Heart left ventricle (tissue), 16 donors: ENCODE measurements at regions not wholly inside any gene's neighbourhood (a gene's known extent, or its start where the extent isn't known, plus 50 kb on each side); places are given as distances from the start of the nearest gene placed in this dataset.
"Not testable (repeated sequence)": the region's sequence is repeated elsewhere in the genome, so short reads cannot be mapped to it uniquely, and the experiment has no call there.

Experiments
- ATAC-seq, 4 donors: fragments of 200-7000 bp; cut with Tn5 transposase; one replicate each; pipeline ENCODE4 v1.9.1; 2020 to 2022; ENCODE audit warnings: moderate library complexity in 4 of 4, mild to moderate bottlenecking in 3 of 4, moderate number of reproducible peaks in 1 of 4
- DNase-seq, 5 donors: peaks; one replicate each; pipeline ENCODE4 v3.0.0-alpha.2; 2020
- H3K27ac ChIP-seq, 12 donors: fragments of 200-600 bp; sonication (generic) in 4 of 12; one replicate each; pipeline versions ENCODE4 v1.5.0 to v1.8.0; 2016 to 2022; ENCODE audit warnings: mild to moderate bottlenecking in 2 of 12
- H3K27me3 ChIP-seq, 9 donors: fragments of 200-600 bp; sonication (generic) in 2 of 9; one replicate each; pipeline versions ENCODE4 v1.5.1 to v1.8.0; 2016 to 2022; ENCODE audit warnings: mild to moderate bottlenecking in 3 of 9
- H3K36me3 ChIP-seq, 9 donors: fragments of 200-600 bp; sonication (generic) in 2 of 9; one replicate each; pipeline versions ENCODE4 v1.5.0 to v1.8.0; 2018 to 2022; ENCODE audit warnings: mild to moderate bottlenecking in 2 of 9
- H3K4me1 ChIP-seq, 12 donors: fragments of 200-600 bp; sonication (generic) in 4 of 12; one replicate each; pipeline versions ENCODE4 v1.5.0 to v1.8.0; 2016 to 2022; ENCODE audit warnings: mild to moderate bottlenecking in 3 of 12
- H3K4me3 ChIP-seq, 12 donors: fragments of 200-600 bp; sonication (generic) in 4 of 12; one replicate each; pipeline versions ENCODE4 v1.5.0 to v1.8.0; 2017 to 2022; ENCODE audit warnings: mild to moderate bottlenecking in 9 of 12, moderate library complexity in 4 of 12
- H3K9me3 ChIP-seq, 12 donors: fragments of 200-600 bp; sonication (generic) in 4 of 12; one replicate each; pipeline versions ENCODE4 v1.5.0 to v1.8.0; 2016 to 2022; ENCODE audit warnings: mild to moderate bottlenecking in 1 of 12
- POLR2A ChIP-seq, 2 donors: fragments of 450-650 bp; IDR thresholded peaks; one replicate each; pipeline ENCODE4 v1.6.1; 2017; ENCODE audit warnings: antibody characterized with exemption in 2 of 2, mild to moderate bottlenecking in 2 of 2, moderate library complexity in 2 of 2
- WGBS, 4 donors: extraction: QIAGEN DNeasy Blood & Tissue Kit in 2 of 4; methylation state at CpG; one replicate each; pipeline versions ENCODE4 v1.1.5 to v1.1.7; 2013 to 2018; 5-methylcytosine and 5-hydroxymethylcytosine counted together
- intact Hi-C, 10 donors: fragments of 100-400 bp; cut with DNase I; formaldehyde crosslinking; loops; one replicate each; pipeline versions ENCODE4 v1.11.1 to v1.14.2; 2022
- TF ChIP-seq, protein P1 (sequence below), 12 donors: fragments of 200-600 bp; sonication (generic) in 4 of 12; IDR thresholded peaks; one replicate each; pipeline versions ENCODE4 v1.5.0 to v1.8.0; 2018 to 2022; ENCODE audit warnings: antibody characterized with exemption in 12 of 12, mild to moderate bottlenecking in 5 of 12
- donor health status: ischemic (EF 13 %, LVEDD 7.1; RV severe dilation, severe dysfunction).
- donor health status: healthy with polysubstance abuse.
- donor health status: DM: no; HTN: yes; CAD: no.
- donor health status: DM: no; HTN: no; CAD: no.
- donor health status: ischemic (EF 25% LVEDD 6.9; RV normal size, moderate dysfunction).
- donor health status: ischemic (EF 25% LVEDD 5.7; RV mildly dilated, moderate dysfunction).
- donor health status: healthy.
- donor health status: DM: yes; HTN: yes; CAD: no.
- donor health status: ischemic (EF 35%, LVEDD 5.7; RV mildly dilated, moderate dysfunction).
- donor health status: nonischemic (EF 11% LVEDD 7.7; RV severe dilation, severe dysfunction).
- donor health status: DM: yes; HTN: yes; CAD: no.
- donor health status: PGD.
- donor health status: ischemic (EF 29% LVEDD 5.4; RV normal size, mild dysfunction).
- donor health status: nonischemic (EF 23%, LVEDD 6.1; RV moderate dilation, normal function).

GRCh38 chr4:67412153-67412712 lies 133.1 kb downstream of the CENPC start:
- H3K4me3 ChIP-seq, H3K27ac ChIP-seq, H3K4me1 ChIP-seq, H3K27me3 ChIP-seq, DNase-seq, H3K36me3 ChIP-seq, intact Hi-C loops, ATAC-seq: not testable (repeated sequence)
- H3K9me3 ChIP-seq, result peaks cover 0 to 13% (median 1%) of the 10 kb centered on the region in 12 donors
- 81 to 86% (median 84%) methylated on average over 10 to 15 of the region's 15 CpGs for WGBS, 4 donors

- intact Hi-C loops, result no loop called here
- H3K27ac ChIP-seq, result no peak overlapping the region
- no peaks in the 10 kb centered on the region for H3K27me3 ChIP-seq
- no peak overlapping the region for H3K4me3 ChIP-seq
- H3K36me3 ChIP-seq, result no peaks in the 10 kb centered on the region
- DNase-seq (no peak), ATAC-seq (no peak)
- H3K9me3 ChIP-seq, result peaks cover 0 to 13% (median 0%) of the 10 kb centered on the region in 12 donors
- no peaks in the 10 kb centered on the region for H3K4me1 ChIP-seq
- TF ChIP-seq, protein P1, sequence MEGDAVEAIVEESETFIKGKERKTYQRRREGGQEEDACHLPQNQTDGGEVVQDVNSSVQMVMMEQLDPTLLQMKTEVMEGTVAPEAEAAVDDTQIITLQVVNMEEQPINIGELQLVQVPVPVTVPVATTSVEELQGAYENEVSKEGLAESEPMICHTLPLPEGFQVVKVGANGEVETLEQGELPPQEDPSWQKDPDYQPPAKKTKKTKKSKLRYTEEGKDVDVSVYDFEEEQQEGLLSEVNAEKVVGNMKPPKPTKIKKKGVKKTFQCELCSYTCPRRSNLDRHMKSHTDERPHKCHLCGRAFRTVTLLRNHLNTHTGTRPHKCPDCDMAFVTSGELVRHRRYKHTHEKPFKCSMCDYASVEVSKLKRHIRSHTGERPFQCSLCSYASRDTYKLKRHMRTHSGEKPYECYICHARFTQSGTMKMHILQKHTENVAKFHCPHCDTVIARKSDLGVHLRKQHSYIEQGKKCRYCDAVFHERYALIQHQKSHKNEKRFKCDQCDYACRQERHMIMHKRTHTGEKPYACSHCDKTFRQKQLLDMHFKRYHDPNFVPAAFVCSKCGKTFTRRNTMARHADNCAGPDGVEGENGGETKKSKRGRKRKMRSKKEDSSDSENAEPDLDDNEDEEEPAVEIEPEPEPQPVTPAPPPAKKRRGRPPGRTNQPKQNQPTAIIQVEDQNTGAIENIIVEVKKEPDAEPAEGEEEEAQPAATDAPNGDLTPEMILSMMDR (IDR thresholded peaks at IDR 0.05), result no peak
- TF ChIP-seq POLR2A (IDR thresholded peaks at IDR 0.05), result no peak
Observed at GRCh38 chr4:67403342-67403741, 142.0 kb downstream of the CENPC start.

- H3K27ac ChIP-seq, result no peak overlapping the region
- no peak for TF ChIP-seq POLR2A (IDR thresholded peaks at IDR 0.05)
- TF ChIP-seq, protein P1 (IDR thresholded peaks at IDR 0.05), result no peak
- peaks cover 0 to 13% (median 0%) of the 10 kb centered on the region in 12 donors for H3K9me3 ChIP-seq
- no peak overlapping the region for H3K4me3 ChIP-seq
- H3K4me1 ChIP-seq, result no peaks in the 10 kb centered on the region
- ATAC-seq (no peak), DNase-seq (no peak)
- WGBS, 4 donors, result 23 to 44% (median 32%) methylated on average over 1 of the region's 1 CpG
- intact Hi-C loops, result no loop called here
- H3K36me3 ChIP-seq, result no peaks in the 10 kb centered on the region
- peaks cover 0 to 3% (median 0%) of the 10 kb centered on the region in 9 donors for H3K27me3 ChIP-seq
Observed at GRCh38 chr4:67401902-67402301, 143.4 kb downstream of the CENPC start.

GRCh38 chr4:67397931-67398330 lies 147.4 kb downstream of the CENPC start:
- H3K4me1 ChIP-seq, result no peaks in the 10 kb centered on the region
- no peaks in the 10 kb centered on the region for H3K36me3 ChIP-seq
- peaks cover 0 to 5% (median 0%) of the 10 kb centered on the region in 12 donors for H3K9me3 ChIP-seq
- DNase-seq (no peak), ATAC-seq (no peak)
- H3K4me3 ChIP-seq, result no peak overlapping the region
- intact Hi-C loops, result no loop called here
- TF ChIP-seq, protein P1 (IDR thresholded peaks at IDR 0.05), result no peak
- no peak for TF ChIP-seq POLR2A (IDR thresholded peaks at IDR 0.05)
- peaks cover 0 to 4% (median 0%) of the 10 kb centered on the region in 9 donors for H3K27me3 ChIP-seq
- H3K27ac ChIP-seq, result no peak overlapping the region

- Histone ChIP-seq H3K27me3 (peaks cover 0 to 6% (median 0%) of the 10 kb centered on the region in 9 donors), H3K36me3 (no peaks in the 10 kb centered on the region), H3K4me1 (no peaks in the 10 kb centered on the region), H3K27ac (no peak overlapping the region), H3K9me3 (peaks cover 0 to 5% (median 0%) of the 10 kb centered on the region in 12 donors), H3K4me3 (no peak overlapping the region)
- intact Hi-C loops, result no loop called here
- DNase-seq (no peak), ATAC-seq (no peak)
- 72 to 81% (median 74%) methylated on average over 5 of the region's 5 CpGs for WGBS, 4 donors
- TF ChIP-seq, protein P1 (IDR thresholded peaks at IDR 0.05), result no peak
- no peak for TF ChIP-seq POLR2A (IDR thresholded peaks at IDR 0.05)
Observed at GRCh38 chr4:67397031-67397430, 148.3 kb downstream of the CENPC start.
